ENCODE measurements at regions not wholly inside any gene's neighbourhood (a gene's known extent, or its start where the extent isn't known, plus 50 kb on each side); places are given as distances from the start of the nearest gene placed in this dataset.

GRCh38 chr20:54364919-54365318, 110.5 kb upstream of the DOK5 start:
- no peak overlapping the region for H2BK15ac ChIP-seq (ENCODE audit: low read length)
- H2AK5ac ChIP-seq (ENCODE audit: low read depth, low read length), result no peak overlapping the region
- H3K9me3 ChIP-seq (replicated peaks in 1 of 2; ENCODE audit: control insufficient read depth in 2 of 2, insufficient read depth in 1 of 2, low read depth in 1 of 2, low read length in 2 of 2), result no peaks in the 10 kb centered on the region
- H3K18ac ChIP-seq (ENCODE audit: low read length), result no peak overlapping the region
- no peak overlapping the region for H2BK5ac ChIP-seq (ENCODE audit: low read length)
- H3K79me1 ChIP-seq (ENCODE audit: low read depth, low read length), result no peaks in the 10 kb centered on the region
- no peak overlapping the region for H3K4ac ChIP-seq (ENCODE audit: low read length)
- no CpG with 5 or more reads among the region's 6 CpGs for WGBS, 2 donors (ENCODE audit: extremely low coverage in 2 of 2, insufficient read length in 2 of 2, insufficient replicate concordance in 1 of 2)
- no peak overlapping the region for H2BK12ac ChIP-seq (ENCODE audit: low read length)
- no peak overlapping the region for H4K91ac ChIP-seq (ENCODE audit: low read depth, low read length, poor library complexity)
- peaks cover 0 to 2% of the 10 kb centered on the region in 2 donors for H3K4me1 ChIP-seq (ENCODE audit: control insufficient read depth in 2 of 2, insufficient read depth in 1 of 2, low read depth in 1 of 2, low read length in 2 of 2)
- H3K4me2 ChIP-seq (ENCODE audit: insufficient read depth, low read length, poor library complexity, severe bottlenecking), result no peak overlapping the region
- no peak overlapping the region for H3K4me3 ChIP-seq (ENCODE audit: low read length in 2 of 2)
- no peaks in the 10 kb centered on the region for H3K36me3 ChIP-seq (replicated peaks in 1 of 2; ENCODE audit: control insufficient read depth in 2 of 2, insufficient read depth in 2 of 2, low read length in 2 of 2)
- H3K27ac ChIP-seq (replicated peaks; ENCODE audit: low read length), result no peak overlapping the region
- no peak overlapping the region for H3K23ac ChIP-seq (ENCODE audit: low read depth, low read length, poor library complexity)
- no peak overlapping the region for H4K8ac ChIP-seq (ENCODE audit: low read depth, low read length)
- DNase-seq (ENCODE audit: low spot score), result no peak
- H3K27me3 ChIP-seq (ENCODE audit: control insufficient read depth in 3 of 3, insufficient read depth in 3 of 3, low read depth in 1 of 3, low read length in 3 of 3), result no peaks in the 10 kb centered on the region
- H2AFZ ChIP-seq (ENCODE audit: low read length), result no peak overlapping the region
- no peak overlapping the region for H3K14ac ChIP-seq (ENCODE audit: low read length)
- H2BK120ac ChIP-seq (ENCODE audit: low read depth, low read length), result no peak overlapping the region
- no peak overlapping the region for H3K9ac ChIP-seq (ENCODE audit: low read depth, low read length, poor library complexity)

GRCh38 chr20:54366669-54367344, 108.6 kb upstream of the DOK5 start:
- WGBS, 2 donors (ENCODE audit: extremely low coverage in 2 of 2, insufficient read length in 2 of 2, insufficient replicate concordance in 1 of 2), result no CpG with 5 or more reads among the region's 5 CpGs
- H2BK12ac ChIP-seq (ENCODE audit: low read length), result no peak overlapping the region
- H3K4me1 ChIP-seq (ENCODE audit: control insufficient read depth in 2 of 2, insufficient read depth in 1 of 2, low read depth in 1 of 2, low read length in 2 of 2), result peaks cover 0 to 2% of the 10 kb centered on the region in 2 donors
- no peak overlapping the region for H2AK5ac ChIP-seq (ENCODE audit: low read depth, low read length)
- no peak overlapping the region for H2BK5ac ChIP-seq (ENCODE audit: low read length)
- no peak for DNase-seq (ENCODE audit: low spot score)
- H3K4ac ChIP-seq (ENCODE audit: low read length), result no peak overlapping the region
- H2BK15ac ChIP-seq (ENCODE audit: low read length), result no peak overlapping the region
- no peak overlapping the region for H2BK120ac ChIP-seq (ENCODE audit: low read depth, low read length)
- no peak overlapping the region for H4K91ac ChIP-seq (ENCODE audit: low read depth, low read length, poor library complexity)
- H3K23ac ChIP-seq (ENCODE audit: low read depth, low read length, poor library complexity), result no peak overlapping the region
- H3K14ac ChIP-seq (ENCODE audit: low read length), result no peak overlapping the region
- no peaks in the 10 kb centered on the region for H3K79me1 ChIP-seq (ENCODE audit: low read depth, low read length)
- H3K9ac ChIP-seq (ENCODE audit: low read depth, low read length, poor library complexity), result no peak overlapping the region
- H3K27ac ChIP-seq (replicated peaks; ENCODE audit: low read length), result no peak overlapping the region
- H3K4me3 ChIP-seq (ENCODE audit: low read length in 2 of 2), result no peak overlapping the region
- no peaks in the 10 kb centered on the region for H3K36me3 ChIP-seq (replicated peaks in 1 of 2; ENCODE audit: control insufficient read depth in 2 of 2, insufficient read depth in 2 of 2, low read length in 2 of 2)
- H3K4me2 ChIP-seq (ENCODE audit: insufficient read depth, low read length, poor library complexity, severe bottlenecking), result no peak overlapping the region
- no peak overlapping the region for H4K8ac ChIP-seq (ENCODE audit: low read depth, low read length)
- no peak overlapping the region for H2AFZ ChIP-seq (ENCODE audit: low read length)
- H3K9me3 ChIP-seq (replicated peaks in 1 of 2; ENCODE audit: control insufficient read depth in 2 of 2, insufficient read depth in 1 of 2, low read depth in 1 of 2, low read length in 2 of 2), result no peaks in the 10 kb centered on the region
- no peak overlapping the region for H3K18ac ChIP-seq (ENCODE audit: low read length)
- H3K27me3 ChIP-seq (ENCODE audit: control insufficient read depth in 3 of 3, insufficient read depth in 3 of 3, low read depth in 1 of 3, low read length in 3 of 3), result no peaks in the 10 kb centered on the region

- no peak overlapping the region for H4K8ac ChIP-seq (ENCODE audit: low read depth, low read length)
- no peak overlapping the region for H3K9ac ChIP-seq (ENCODE audit: low read depth, low read length, poor library complexity)
- H3K4me1 ChIP-seq (ENCODE audit: control insufficient read depth in 2 of 2, insufficient read depth in 1 of 2, low read depth in 1 of 2, low read length in 2 of 2), result peaks cover 0 to 2% of the 10 kb centered on the region in 2 donors
- no peaks in the 10 kb centered on the region for H3K36me3 ChIP-seq (replicated peaks in 1 of 2; ENCODE audit: control insufficient read depth in 2 of 2, insufficient read depth in 2 of 2, low read length in 2 of 2)
- H2BK12ac ChIP-seq (ENCODE audit: low read length), result no peak overlapping the region
- no peaks in the 10 kb centered on the region for H3K27me3 ChIP-seq (ENCODE audit: control insufficient read depth in 3 of 3, insufficient read depth in 3 of 3, low read depth in 1 of 3, low read length in 3 of 3)
- no peaks in the 10 kb centered on the region for H3K79me1 ChIP-seq (ENCODE audit: low read depth, low read length)
- no peak overlapping the region for H3K4me2 ChIP-seq (ENCODE audit: insufficient read depth, low read length, poor library complexity, severe bottlenecking)
- no peak overlapping the region for H3K4ac ChIP-seq (ENCODE audit: low read length)
- H3K9me3 ChIP-seq (replicated peaks in 1 of 2; ENCODE audit: control insufficient read depth in 2 of 2, insufficient read depth in 1 of 2, low read depth in 1 of 2, low read length in 2 of 2), result no peaks in the 10 kb centered on the region
- no peak overlapping the region for H2BK120ac ChIP-seq (ENCODE audit: low read depth, low read length)
- no peak overlapping the region for H3K27ac ChIP-seq (replicated peaks; ENCODE audit: low read length)
- no CpG with 5 or more reads among the region's 6 CpGs for WGBS, 2 donors (ENCODE audit: extremely low coverage in 2 of 2, insufficient read length in 2 of 2, insufficient replicate concordance in 1 of 2)
- H3K18ac ChIP-seq (ENCODE audit: low read length), result no peak overlapping the region
- no peak overlapping the region for H2BK15ac ChIP-seq (ENCODE audit: low read length)
- no peak overlapping the region for H3K4me3 ChIP-seq (ENCODE audit: low read length in 2 of 2)
- H2AK5ac ChIP-seq (ENCODE audit: low read depth, low read length), result no peak overlapping the region
- H4K91ac ChIP-seq (ENCODE audit: low read depth, low read length, poor library complexity), result no peak overlapping the region
- no peak overlapping the region for H3K23ac ChIP-seq (ENCODE audit: low read depth, low read length, poor library complexity)
- no peak overlapping the region for H2BK5ac ChIP-seq (ENCODE audit: low read length)
- no peak for DNase-seq (ENCODE audit: low spot score)
- no peak overlapping the region for H3K14ac ChIP-seq (ENCODE audit: low read length)
- H2AFZ ChIP-seq (ENCODE audit: low read length), result no peak overlapping the region
These were observed 106.8 kb upstream of the DOK5 start for GRCh38 chr20:54368570-54368969.

- no peak overlapping the region for H4K8ac ChIP-seq (ENCODE audit: low read depth, low read length)
- no peak overlapping the region for H2AK5ac ChIP-seq (ENCODE audit: low read depth, low read length)
- peaks cover 0 to 2% of the 10 kb centered on the region in 2 donors for H3K4me1 ChIP-seq (ENCODE audit: control insufficient read depth in 2 of 2, insufficient read depth in 1 of 2, low read depth in 1 of 2, low read length in 2 of 2)
- H3K18ac ChIP-seq (ENCODE audit: low read length), result no peak overlapping the region
- no peak overlapping the region for H2BK5ac ChIP-seq (ENCODE audit: low read length)
- no peak overlapping the region for H3K9ac ChIP-seq (ENCODE audit: low read depth, low read length, poor library complexity)
- H3K23ac ChIP-seq (ENCODE audit: low read depth, low read length, poor library complexity), result no peak overlapping the region
- no peaks in the 10 kb centered on the region for H3K27me3 ChIP-seq (ENCODE audit: control insufficient read depth in 3 of 3, insufficient read depth in 3 of 3, low read depth in 1 of 3, low read length in 3 of 3)
- DNase-seq (ENCODE audit: low spot score), result no peak
- no CpG with 5 or more reads among the region's 1 CpG for WGBS, 2 donors (ENCODE audit: extremely low coverage in 2 of 2, insufficient read length in 2 of 2, insufficient replicate concordance in 1 of 2)
- no peak overlapping the region for H3K4me3 ChIP-seq (ENCODE audit: low read length in 2 of 2)
- H3K27ac ChIP-seq (replicated peaks; ENCODE audit: low read length), result no peak overlapping the region
- peaks cover 0 to 2% of the 10 kb centered on the region in 2 donors for H3K9me3 ChIP-seq (replicated peaks in 1 of 2; ENCODE audit: control insufficient read depth in 2 of 2, insufficient read depth in 1 of 2, low read depth in 1 of 2, low read length in 2 of 2)
- H2AFZ ChIP-seq (ENCODE audit: low read length), result no peak overlapping the region
- H3K14ac ChIP-seq (ENCODE audit: low read length), result no peak overlapping the region
- no peak overlapping the region for H3K4ac ChIP-seq (ENCODE audit: low read length)
- no peak overlapping the region for H3K4me2 ChIP-seq (ENCODE audit: insufficient read depth, low read length, poor library complexity, severe bottlenecking)
- H2BK120ac ChIP-seq (ENCODE audit: low read depth, low read length), result no peak overlapping the region
- H4K91ac ChIP-seq (ENCODE audit: low read depth, low read length, poor library complexity), result no peak overlapping the region
- H2BK15ac ChIP-seq (ENCODE audit: low read length), result no peak overlapping the region
- H3K79me1 ChIP-seq (ENCODE audit: low read depth, low read length), result no peaks in the 10 kb centered on the region
- no peak overlapping the region for H2BK12ac ChIP-seq (ENCODE audit: low read length)
- H3K36me3 ChIP-seq (replicated peaks in 1 of 2; ENCODE audit: control insufficient read depth in 2 of 2, insufficient read depth in 2 of 2, low read length in 2 of 2), result no peaks in the 10 kb centered on the region
These were observed 103.1 kb upstream of the DOK5 start for GRCh38 chr20:54372313-54372712.

Measured in neuronal stem cell (in vitro differentiated cells).